ENCODE measurements at regions not wholly inside any gene's neighbourhood (a gene's known extent, or its start where the extent isn't known, plus 50 kb on each side); places are given as distances from the start of the nearest gene placed in this dataset.

GRCh38 chr3:86561215-86561614 is 429.7 kb downstream of the VGLL3 start:
- Histone ChIP-seq H3K27me3 (ENCODE audit: control insufficient read depth, insufficient read depth, low read length) (no peaks in the 10 kb centered on the region), H3K4me1 (ENCODE audit: control insufficient read depth, insufficient read depth, low read length) (no peaks in the 10 kb centered on the region), H3K9me3 (ENCODE audit: control insufficient read depth, insufficient read depth, low read depth, low read length) (no peaks in the 10 kb centered on the region), H3K27ac (ENCODE audit: low read length) (no peak overlapping the region), H3K4me3 (ENCODE audit: low read depth in 2 of 2, low read length in 2 of 2) (no peak overlapping the region), H3K36me3 (ENCODE audit: control insufficient read depth, insufficient read depth, low read length) (no peaks in the 10 kb centered on the region)
- intact Hi-C loops (cut with micrococcal nuclease; ENCODE audit: unreplicated experiment) (loop anchor here (5.0 kb wide), 1 partner anchor 739 kb away; no protein-coding TSS in a partner anchor), in situ Hi-C loops (cut with HindIII; ENCODE audit: low pct_unique_long_range_greater_than_20kb, low sequenced_read_pairs) (no loop called here)
- TF ChIP-seq, protein P1, sequence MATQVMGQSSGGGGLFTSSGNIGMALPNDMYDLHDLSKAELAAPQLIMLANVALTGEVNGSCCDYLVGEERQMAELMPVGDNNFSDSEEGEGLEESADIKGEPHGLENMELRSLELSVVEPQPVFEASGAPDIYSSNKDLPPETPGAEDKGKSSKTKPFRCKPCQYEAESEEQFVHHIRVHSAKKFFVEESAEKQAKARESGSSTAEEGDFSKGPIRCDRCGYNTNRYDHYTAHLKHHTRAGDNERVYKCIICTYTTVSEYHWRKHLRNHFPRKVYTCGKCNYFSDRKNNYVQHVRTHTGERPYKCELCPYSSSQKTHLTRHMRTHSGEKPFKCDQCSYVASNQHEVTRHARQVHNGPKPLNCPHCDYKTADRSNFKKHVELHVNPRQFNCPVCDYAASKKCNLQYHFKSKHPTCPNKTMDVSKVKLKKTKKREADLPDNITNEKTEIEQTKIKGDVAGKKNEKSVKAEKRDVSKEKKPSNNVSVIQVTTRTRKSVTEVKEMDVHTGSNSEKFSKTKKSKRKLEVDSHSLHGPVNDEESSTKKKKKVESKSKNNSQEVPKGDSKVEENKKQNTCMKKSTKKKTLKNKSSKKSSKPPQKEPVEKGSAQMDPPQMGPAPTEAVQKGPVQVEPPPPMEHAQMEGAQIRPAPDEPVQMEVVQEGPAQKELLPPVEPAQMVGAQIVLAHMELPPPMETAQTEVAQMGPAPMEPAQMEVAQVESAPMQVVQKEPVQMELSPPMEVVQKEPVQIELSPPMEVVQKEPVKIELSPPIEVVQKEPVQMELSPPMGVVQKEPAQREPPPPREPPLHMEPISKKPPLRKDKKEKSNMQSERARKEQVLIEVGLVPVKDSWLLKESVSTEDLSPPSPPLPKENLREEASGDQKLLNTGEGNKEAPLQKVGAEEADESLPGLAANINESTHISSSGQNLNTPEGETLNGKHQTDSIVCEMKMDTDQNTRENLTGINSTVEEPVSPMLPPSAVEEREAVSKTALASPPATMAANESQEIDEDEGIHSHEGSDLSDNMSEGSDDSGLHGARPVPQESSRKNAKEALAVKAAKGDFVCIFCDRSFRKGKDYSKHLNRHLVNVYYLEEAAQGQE (IDR thresholded peaks at IDR 0.05; ENCODE audit: insufficient read depth in 1 of 2, low read depth in 2 of 2, low read length in 1 of 2): no peak
- TF ChIP-seq SIN3A (IDR thresholded peaks at IDR 0.05; ENCODE audit: borderline replicate concordance, insufficient read depth, low read depth, low read length): no peak
- no peak for TF ChIP-seq POLR2AphosphoS5 (IDR thresholded peaks at IDR 0.05; ENCODE audit: low read depth, low read length)
- no peak for TF ChIP-seq TCF7L2 (IDR thresholded peaks at IDR 0.05; ENCODE audit: low read depth, low read length)
- ATAC-seq: no peak
- no TSS peak for BruUV-seq (replicated peaks)
- ChIA-PET POLR2A (no interaction called here), CTCF (no interaction called here)
- no peak for DNase-seq (ENCODE audit: low read depth, low spot score)

DNA sequence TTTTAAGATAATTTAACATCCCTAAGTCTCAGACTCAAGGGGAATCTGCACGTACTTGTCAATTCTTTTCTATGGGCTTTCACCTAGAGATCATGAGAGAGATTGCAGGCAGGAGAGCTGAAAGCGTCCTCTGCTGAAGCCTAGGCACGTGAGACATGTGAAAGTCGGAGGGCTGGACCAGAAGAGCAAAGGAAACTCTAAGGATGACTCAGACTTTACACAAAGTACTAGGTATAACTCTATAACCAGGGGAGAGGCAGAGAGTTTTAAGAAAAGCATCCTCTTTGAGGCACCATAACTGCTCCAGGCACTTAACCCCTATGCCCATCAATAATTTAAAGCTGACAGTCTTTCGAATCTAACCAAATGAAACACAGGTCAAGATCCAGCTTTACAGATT is 436.6 kb downstream of the VGLL3 start:
- no TSS peak for BruUV-seq (replicated peaks)
- Histone ChIP-seq H3K36me3 (ENCODE audit: control insufficient read depth, insufficient read depth, low read length) (no peaks in the 10 kb centered on the region), H3K4me3 (ENCODE audit: low read depth in 2 of 2, low read length in 2 of 2) (no peak overlapping the region), H3K9me3 (ENCODE audit: control insufficient read depth, insufficient read depth, low read depth, low read length) (no peaks in the 10 kb centered on the region), H3K4me1 (ENCODE audit: control insufficient read depth, insufficient read depth, low read length) (no peaks in the 10 kb centered on the region), H3K27me3 (ENCODE audit: control insufficient read depth, insufficient read depth, low read length) (no peaks in the 10 kb centered on the region), H3K27ac (ENCODE audit: low read length) (no peak overlapping the region)
- POLR2A ChIA-PET: no interaction called here
- ATAC-seq (no peak), DNase-seq (ENCODE audit: low read depth, low spot score) (no peak)
- intact Hi-C loops (cut with micrococcal nuclease; ENCODE audit: unreplicated experiment) (no loop called here), in situ Hi-C loops (cut with HindIII; ENCODE audit: low pct_unique_long_range_greater_than_20kb, low sequenced_read_pairs) (no loop called here)
- CTCF ChIA-PET: no interaction called here
- TF ChIP-seq SIN3A (IDR thresholded peaks at IDR 0.05; ENCODE audit: borderline replicate concordance, insufficient read depth, low read depth, low read length): no peak
- no peak for TF ChIP-seq TCF7L2 (IDR thresholded peaks at IDR 0.05; ENCODE audit: low read depth, low read length)
- TF ChIP-seq, protein P1 (IDR thresholded peaks at IDR 0.05; ENCODE audit: insufficient read depth in 1 of 2, low read depth in 2 of 2, low read length in 1 of 2): no peak
- TF ChIP-seq, protein P2, sequence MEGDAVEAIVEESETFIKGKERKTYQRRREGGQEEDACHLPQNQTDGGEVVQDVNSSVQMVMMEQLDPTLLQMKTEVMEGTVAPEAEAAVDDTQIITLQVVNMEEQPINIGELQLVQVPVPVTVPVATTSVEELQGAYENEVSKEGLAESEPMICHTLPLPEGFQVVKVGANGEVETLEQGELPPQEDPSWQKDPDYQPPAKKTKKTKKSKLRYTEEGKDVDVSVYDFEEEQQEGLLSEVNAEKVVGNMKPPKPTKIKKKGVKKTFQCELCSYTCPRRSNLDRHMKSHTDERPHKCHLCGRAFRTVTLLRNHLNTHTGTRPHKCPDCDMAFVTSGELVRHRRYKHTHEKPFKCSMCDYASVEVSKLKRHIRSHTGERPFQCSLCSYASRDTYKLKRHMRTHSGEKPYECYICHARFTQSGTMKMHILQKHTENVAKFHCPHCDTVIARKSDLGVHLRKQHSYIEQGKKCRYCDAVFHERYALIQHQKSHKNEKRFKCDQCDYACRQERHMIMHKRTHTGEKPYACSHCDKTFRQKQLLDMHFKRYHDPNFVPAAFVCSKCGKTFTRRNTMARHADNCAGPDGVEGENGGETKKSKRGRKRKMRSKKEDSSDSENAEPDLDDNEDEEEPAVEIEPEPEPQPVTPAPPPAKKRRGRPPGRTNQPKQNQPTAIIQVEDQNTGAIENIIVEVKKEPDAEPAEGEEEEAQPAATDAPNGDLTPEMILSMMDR (IDR thresholded peaks at IDR 0.05): no peak
- TF ChIP-seq POLR2AphosphoS5 (IDR thresholded peaks at IDR 0.05; ENCODE audit: low read depth, low read length): no peak

Measured in Panc1 (cell line).